HG02610 (cell line): ENCODE measurements at regions not wholly inside any gene's neighbourhood (a gene's known extent, or its start where the extent isn't known, plus 50 kb on each side); places are given as distances from the start of the nearest gene placed in this dataset.

ENCODE experiments used
- ATAC-seq: cut with Tn5 transposase; IDR thresholded peaks from one replicate; pipeline ENCODE4 v1.9.1; 2021; ENCODE audit warnings: mild to moderate bottlenecking, moderate library complexity; ENCODE audit not compliant: unreplicated experiment

- no peak for ATAC-seq
These were observed 1158.6 kb downstream of the CDH12 start for GRCh38 chr5:21694567-21694966.

- no peak for ATAC-seq
These were observed 1159.6 kb downstream of the CDH12 start for GRCh38 chr5:21693591-21693990.

GRCh38 chr5:21689587-21689986, 1163.6 kb downstream of the CDH12 start:
- no peak for ATAC-seq

- ATAC-seq = no peak
These were observed 1164.5 kb downstream of the CDH12 start for GRCh38 chr5:21688655-21689054.

GRCh38 chr5:21687621-21688020, 1165.5 kb downstream of the CDH12 start:
- ATAC-seq = no peak

GRCh38 chr5:21686706-21687105, 1166.4 kb downstream of the CDH12 start:
- ATAC-seq = no peak

GRCh38 chr5:21685522-21685921, 1167.6 kb downstream of the CDH12 start:
- ATAC-seq = no peak

- no peak for ATAC-seq
These were observed 1168.2 kb downstream of the CDH12 start for GRCh38 chr5:21684992-21685391.

- no peak for ATAC-seq
These were observed 1171.2 kb downstream of the CDH12 start for GRCh38 chr5:21681911-21682310.

GRCh38 chr5:21680641-21681040, 1172.5 kb downstream of the CDH12 start:
- ATAC-seq = no peak

GRCh38 chr5:21680196-21680595, 1172.9 kb downstream of the CDH12 start:
- ATAC-seq = no peak

GRCh38 chr5:21678526-21678925, 1174.6 kb downstream of the CDH12 start:
- ATAC-seq = no peak

GRCh38 chr5:21672911-21673310, 1180.2 kb downstream of the CDH12 start:
- ATAC-seq = no peak

- no peak for ATAC-seq
These were observed 1180.8 kb downstream of the CDH12 start for GRCh38 chr5:21672360-21672759.

GRCh38 chr5:21665524-21665923, 1187.6 kb downstream of the CDH12 start:
- no peak for ATAC-seq

GRCh38 chr5:21663082-21663481, 1190.1 kb downstream of the CDH12 start:
- ATAC-seq = no peak

- ATAC-seq = no peak
These were observed 1192.0 kb downstream of the CDH12 start for GRCh38 chr5:21661184-21661583.

GRCh38 chr5:21654556-21654955, 1198.6 kb downstream of the CDH12 start:
- no peak for ATAC-seq

- no peak for ATAC-seq
These were observed 1203.2 kb downstream of the CDH12 start for GRCh38 chr5:21649969-21650368.

GRCh38 chr5:21646469-21646868, 1206.7 kb downstream of the CDH12 start:
- no peak for ATAC-seq

- ATAC-seq = no peak
These were observed 1209.1 kb downstream of the CDH12 start for GRCh38 chr5:21644032-21644431.

- ATAC-seq = no peak
These were observed 1210.8 kb downstream of the CDH12 start for GRCh38 chr5:21642312-21642711.

- ATAC-seq = no peak
These were observed 1229.3 kb downstream of the CDH12 start for GRCh38 chr5:21623831-21624230.
